ENCODE measurements at regions not wholly inside any gene's neighbourhood (a gene's known extent, or its start where the extent isn't known, plus 50 kb on each side); places are given as distances from the start of the nearest gene placed in this dataset.

GRCh38 chr10:24149640-24150039 is 59.3 kb upstream of the KIAA1217 start:
- DNase-seq = no peak

DNA sequence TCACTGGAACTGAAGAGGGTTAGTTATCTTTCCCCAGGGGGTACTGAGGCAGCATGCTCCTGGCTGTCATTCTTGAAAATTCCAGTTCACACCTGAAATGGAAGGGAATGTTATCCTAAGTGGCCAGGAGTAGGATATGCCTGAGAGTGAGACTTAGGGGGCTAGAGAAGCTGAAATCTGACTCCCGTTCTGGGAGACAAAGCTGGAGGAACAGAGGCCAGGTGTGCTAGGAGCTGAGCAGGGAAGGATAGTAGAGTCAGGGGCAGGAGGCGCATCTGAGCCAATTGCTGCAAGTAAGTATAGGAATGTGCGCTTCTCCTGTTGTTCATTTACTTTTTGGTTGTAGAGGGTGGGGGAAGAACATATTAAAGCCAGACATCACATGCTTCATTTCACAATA is 58.1 kb upstream of the KIAA1217 start:
- DNase-seq = no peak

DNA sequence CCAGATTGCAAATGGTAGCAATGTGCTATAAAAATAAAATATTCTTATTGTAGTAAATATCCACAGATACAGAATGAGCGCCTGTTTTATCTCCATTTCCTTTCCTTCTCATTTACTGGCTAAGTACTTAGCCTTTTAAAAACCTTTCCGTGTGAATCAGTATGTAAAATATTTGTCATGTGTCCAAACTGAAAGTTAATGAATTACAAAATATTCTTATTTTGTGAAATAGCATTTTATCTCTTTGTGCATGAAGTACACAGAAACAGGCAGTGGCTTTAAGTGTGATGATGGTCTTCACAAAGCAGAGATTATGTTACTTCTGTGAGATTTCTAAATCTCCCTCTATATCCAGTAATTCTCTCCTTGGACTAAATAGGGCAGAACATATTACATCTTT is 56.7 kb upstream of the KIAA1217 start:
- DNase-seq = no peak

- no peak for DNase-seq
These were observed 55.9 kb upstream of the KIAA1217 start for GRCh38 chr10:24153031-24153430.

- DNase-seq = no peak
These were observed 55.4 kb upstream of the KIAA1217 start for GRCh38 chr10:24153537-24153936.

GRCh38 chr10:24156686-24157085 is 52.3 kb upstream of the KIAA1217 start:
- DNase-seq = no peak

- DNase-seq = no peak
These were observed 51.4 kb upstream of the KIAA1217 start for GRCh38 chr10:24157567-24157966.
